Activated naive CD8-positive, alpha-beta T cell treated with anti-CD3 and anti-CD28 coated beads for 36 hours (primary cell): ENCODE measurements at regions not wholly inside any gene's neighbourhood (a gene's known extent, or its start where the extent isn't known, plus 50 kb on each side); places are given as distances from the start of the nearest gene placed in this dataset.

ENCODE experiments used
- DNase-seq: peaks from one replicate; pipeline ENCODE4 v3.0.0; 2021
- H3K27ac Mint-ChIP-seq: one replicate; pipeline ENCODE4 v1.8.0; 2022; ENCODE audit warnings: mild to moderate bottlenecking, moderate library complexity, mixed read lengths
- H3K27me3 Mint-ChIP-seq: one replicate; pipeline ENCODE4 v1.8.0; 2022; ENCODE audit warnings: mild to moderate bottlenecking, mixed read lengths
- H3K36me3 Mint-ChIP-seq: one replicate; pipeline ENCODE4 v1.8.0; 2021; ENCODE audit warnings: mild to moderate bottlenecking, mixed read lengths
- H3K4me1 Mint-ChIP-seq: one replicate; pipeline ENCODE4 v1.8.0; 2021; ENCODE audit warnings: mixed read lengths
- H3K4me3 Mint-ChIP-seq: one replicate; pipeline ENCODE4 v1.8.0; 2022; ENCODE audit warnings: mild to moderate bottlenecking, moderate library complexity, mixed read lengths
- H3K9me3 Mint-ChIP-seq: one replicate; pipeline ENCODE4 v1.8.0; 2022; ENCODE audit warnings: mixed read lengths

GRCh38 chr9:117945286-117945685 lies 241.1 kb downstream of the TLR4 start:
- no peaks in the 10 kb centered on the region for H3K9me3 Mint-ChIP-seq
- H3K4me3 Mint-ChIP-seq: no peak overlapping the region
- no peak for DNase-seq
- no peaks in the 10 kb centered on the region for H3K36me3 Mint-ChIP-seq
- H3K27me3 Mint-ChIP-seq: no peaks in the 10 kb centered on the region
- no peaks in the 10 kb centered on the region for H3K4me1 Mint-ChIP-seq
- H3K27ac Mint-ChIP-seq: no peak overlapping the region

DNA sequence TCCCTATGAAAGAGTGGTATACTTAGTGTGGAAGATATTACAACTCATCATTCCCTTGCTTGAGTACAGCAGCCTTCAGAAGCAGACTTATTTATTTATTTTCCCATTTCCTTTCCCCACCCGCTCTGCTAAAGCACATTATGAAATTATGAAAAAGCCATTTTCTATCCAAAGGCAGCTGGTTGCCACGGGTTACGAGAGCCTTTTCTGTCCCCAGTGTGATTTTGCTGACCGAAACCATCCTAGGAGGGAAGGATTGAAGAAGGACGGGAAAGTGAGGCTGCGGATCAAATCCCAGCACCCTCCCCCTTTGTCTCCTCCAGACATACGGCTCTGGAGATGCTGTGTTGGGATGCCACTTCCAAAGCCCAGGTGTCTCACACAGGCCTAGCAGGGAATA lies 246.9 kb downstream of the TLR4 start:
- no peak for DNase-seq

GRCh38 chr9:117952581-117952980 lies 248.4 kb downstream of the TLR4 start:
- Mint-ChIP-seq H3K9me3 (no peaks in the 10 kb centered on the region), H3K4me1 (no peaks in the 10 kb centered on the region), H3K27me3 (peaks cover 6% of the 10 kb centered on the region), H3K36me3 (no peaks in the 10 kb centered on the region), H3K27ac (no peak overlapping the region), H3K4me3 (no peak overlapping the region)
- DNase-seq: no peak

More for the DNA sequence above, 246.9 kb downstream of the TLR4 start:
- peaks cover 6% of the 10 kb centered on the region for H3K27me3 Mint-ChIP-seq
- H3K4me1 Mint-ChIP-seq: no peaks in the 10 kb centered on the region
- H3K9me3 Mint-ChIP-seq: no peaks in the 10 kb centered on the region
- H3K4me3 Mint-ChIP-seq: no peak overlapping the region
- H3K36me3 Mint-ChIP-seq: no peaks in the 10 kb centered on the region
- H3K27ac Mint-ChIP-seq: no peak overlapping the region

DNA sequence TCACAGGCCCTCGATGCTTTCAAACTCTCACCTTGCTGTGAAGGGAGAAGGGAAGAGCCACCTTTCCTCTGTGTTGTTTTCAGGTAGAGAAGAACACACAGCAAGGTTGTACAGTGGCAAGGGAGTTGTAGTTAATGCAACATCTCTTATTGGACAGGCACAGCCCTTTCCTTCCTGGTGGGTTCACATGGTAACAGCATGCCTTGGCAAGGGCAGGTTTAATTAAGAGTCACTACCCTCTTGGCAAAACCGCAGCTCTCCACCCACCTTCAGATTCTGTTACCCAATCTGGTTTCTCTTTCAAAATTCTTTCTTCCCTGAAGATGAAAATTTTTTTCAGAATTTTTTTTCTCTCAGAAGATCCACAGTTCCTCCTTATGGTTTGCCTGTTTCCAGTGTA lies 253.1 kb downstream of the TLR4 start:
- H3K4me1 Mint-ChIP-seq: no peaks in the 10 kb centered on the region

GRCh38 chr9:117958726-117959125 lies 254.5 kb downstream of the TLR4 start:
- H3K9me3 Mint-ChIP-seq: no peaks in the 10 kb centered on the region
- no peak for DNase-seq
- no peak overlapping the region for H3K4me3 Mint-ChIP-seq
- peaks cover 4% of the 10 kb centered on the region for H3K27me3 Mint-ChIP-seq
- H3K36me3 Mint-ChIP-seq: no peaks in the 10 kb centered on the region
- H3K27ac Mint-ChIP-seq: no peak overlapping the region
- H3K4me1 Mint-ChIP-seq: no peaks in the 10 kb centered on the region

More for the DNA sequence above, 253.1 kb downstream of the TLR4 start:
- H3K27ac Mint-ChIP-seq: no peak overlapping the region
- no peak for DNase-seq
- H3K36me3 Mint-ChIP-seq: no peaks in the 10 kb centered on the region
- H3K9me3 Mint-ChIP-seq: no peaks in the 10 kb centered on the region
- no peak overlapping the region for H3K4me3 Mint-ChIP-seq
- peaks cover 4% of the 10 kb centered on the region for H3K27me3 Mint-ChIP-seq

DNA sequence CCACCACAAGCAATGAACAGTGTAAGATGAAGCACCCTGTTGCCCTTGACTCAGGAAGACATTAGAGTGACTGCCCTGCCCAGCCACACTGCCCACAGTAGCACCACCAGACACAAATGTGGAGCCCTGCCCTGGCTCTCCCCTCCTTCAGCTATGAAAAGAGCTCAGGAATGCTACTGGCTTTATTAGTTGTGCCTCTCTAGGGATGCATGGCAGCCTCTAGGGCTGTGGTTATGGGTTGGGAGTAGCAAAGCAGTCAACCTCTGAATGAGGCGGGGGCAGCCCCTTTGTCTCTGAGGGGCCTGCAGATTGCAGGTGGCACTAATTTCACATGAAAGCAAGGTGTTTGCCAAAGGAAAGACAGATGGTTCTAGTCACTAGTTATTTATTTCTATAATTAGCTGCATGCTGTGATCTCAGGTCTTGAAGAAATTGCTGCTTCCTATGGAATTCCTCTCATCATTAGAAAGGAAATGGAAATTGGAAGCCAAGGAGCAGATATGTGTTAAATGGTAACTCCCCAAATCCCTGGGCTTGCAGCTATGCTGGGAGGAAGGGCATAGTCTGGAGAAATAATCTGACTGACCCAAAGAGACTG lies 259.4 kb downstream of the TLR4 start:
- Mint-ChIP-seq H3K4me3 (no peak overlapping the region), H3K4me1 (no peaks in the 10 kb centered on the region), H3K27me3 (no peaks in the 10 kb centered on the region), H3K36me3 (no peaks in the 10 kb centered on the region), H3K27ac (no peak overlapping the region), H3K9me3 (no peaks in the 10 kb centered on the region)
- DNase-seq: no peak

DNA sequence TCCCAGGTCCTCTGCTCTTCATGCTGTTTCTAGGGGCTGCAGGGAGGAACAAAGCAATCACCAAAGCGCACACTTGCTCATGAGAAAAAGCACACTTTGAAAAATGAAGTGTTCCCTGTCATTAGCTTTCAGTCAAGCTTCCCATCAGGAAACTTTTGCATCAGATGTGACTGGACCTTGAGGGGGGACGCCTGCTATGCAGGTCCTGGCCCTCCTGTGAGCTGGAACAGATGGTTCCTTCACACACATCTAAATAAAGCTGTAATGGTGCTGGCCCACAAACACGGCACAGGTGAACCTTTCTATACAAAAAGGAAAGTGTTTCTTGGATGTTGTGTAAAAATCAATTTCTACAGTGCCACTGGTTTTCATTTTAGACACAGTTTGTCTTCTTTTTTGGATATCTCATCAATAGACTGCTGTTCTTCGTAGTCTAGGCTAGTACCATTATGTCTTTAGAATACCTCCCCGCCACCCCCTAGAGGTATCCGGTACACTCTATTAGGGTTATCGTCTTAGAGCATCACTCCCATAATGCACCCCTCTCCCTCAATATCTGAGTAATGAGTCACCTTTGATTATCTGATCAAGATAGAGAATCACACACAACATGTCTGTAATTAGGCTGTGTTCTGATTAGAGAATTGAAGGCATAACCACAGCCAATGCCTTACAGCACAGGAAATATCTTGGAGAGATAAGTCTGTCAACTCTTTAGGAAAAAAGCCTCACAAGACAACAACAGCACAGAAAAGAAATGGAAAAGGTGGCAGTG lies 266.3 kb downstream of the TLR4 start:
- Mint-ChIP-seq H3K4me1 (no peaks in the 10 kb centered on the region), H3K27ac (no peak overlapping the region), H3K9me3 (no peaks in the 10 kb centered on the region), H3K4me3 (no peak overlapping the region), H3K36me3 (no peaks in the 10 kb centered on the region), H3K27me3 (peaks cover 14% of the 10 kb centered on the region)
- DNase-seq: no peak

GRCh38 chr9:117974108-117974507 lies 269.9 kb downstream of the TLR4 start:
- Mint-ChIP-seq H3K27me3 (peaks cover 17% of the 10 kb centered on the region), H3K4me3 (no peak overlapping the region), H3K36me3 (no peaks in the 10 kb centered on the region), H3K4me1 (no peaks in the 10 kb centered on the region), H3K27ac (no peak overlapping the region), H3K9me3 (peaks cover 3% of the 10 kb centered on the region)
- no peak for DNase-seq

DNA sequence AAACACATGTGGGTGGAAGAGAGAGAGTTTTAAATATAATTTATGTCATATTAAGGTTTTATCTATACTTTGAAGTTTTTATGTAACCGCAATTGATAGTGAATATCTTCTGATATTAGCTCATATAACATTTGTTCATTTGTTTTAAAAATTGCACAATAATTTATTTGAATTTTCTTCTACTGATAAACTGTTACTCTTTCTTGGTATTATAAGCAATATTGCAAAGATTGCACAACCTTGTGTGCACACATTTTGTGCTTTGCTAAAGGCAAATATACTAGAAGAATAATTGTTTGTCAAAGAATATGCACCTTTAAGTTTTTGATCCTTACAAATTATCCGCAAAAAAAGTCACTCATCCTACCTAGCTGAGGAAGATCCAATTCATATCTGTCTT lies 275.7 kb downstream of the TLR4 start:
- peaks cover 3% of the 10 kb centered on the region for H3K9me3 Mint-ChIP-seq
- no peak overlapping the region for H3K4me3 Mint-ChIP-seq
- no peak overlapping the region for H3K27ac Mint-ChIP-seq
- DNase-seq: no peak
- H3K36me3 Mint-ChIP-seq: no peaks in the 10 kb centered on the region
- H3K4me1 Mint-ChIP-seq: no peaks in the 10 kb centered on the region
- peaks cover 4% of the 10 kb centered on the region for H3K27me3 Mint-ChIP-seq

GRCh38 chr9:117987945-117988344 lies 283.7 kb downstream of the TLR4 start:
- no peaks in the 10 kb centered on the region for H3K4me1 Mint-ChIP-seq
- H3K27ac Mint-ChIP-seq: no peak overlapping the region
- no peaks in the 10 kb centered on the region for H3K36me3 Mint-ChIP-seq
- no peak overlapping the region for H3K4me3 Mint-ChIP-seq
- no peak for DNase-seq
- H3K9me3 Mint-ChIP-seq: no peaks in the 10 kb centered on the region
- no peaks in the 10 kb centered on the region for H3K27me3 Mint-ChIP-seq

DNA sequence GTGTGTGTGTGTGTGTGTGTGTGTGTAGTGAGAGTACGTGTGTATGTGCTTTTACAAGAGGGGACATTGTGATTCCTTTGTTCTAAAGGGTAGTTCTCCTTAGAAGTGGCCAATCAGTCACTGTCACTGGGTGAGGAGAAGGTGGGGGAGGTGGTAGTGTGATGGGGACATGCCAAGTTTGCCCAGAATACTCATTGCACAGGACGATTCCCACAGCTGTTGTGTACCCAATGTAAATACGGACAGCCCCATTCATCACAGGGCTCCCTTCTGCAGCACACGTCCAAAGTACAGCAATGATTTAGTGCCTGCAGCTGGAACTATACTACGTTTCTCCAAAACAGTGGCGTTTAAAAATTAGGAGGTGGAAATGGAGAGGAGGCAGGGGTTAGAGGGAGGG lies 287.8 kb downstream of the TLR4 start:
- Mint-ChIP-seq H3K9me3 (no peaks in the 10 kb centered on the region), H3K27me3 (peaks cover 5% of the 10 kb centered on the region), H3K4me3 (no peak overlapping the region), H3K4me1 (no peaks in the 10 kb centered on the region), H3K27ac (no peak overlapping the region), H3K36me3 (no peaks in the 10 kb centered on the region)
- no peak for DNase-seq

- H3K27ac Mint-ChIP-seq: no peak overlapping the region
- H3K27me3 Mint-ChIP-seq: peaks cover 15% of the 10 kb centered on the region
- no peak for DNase-seq
- no peaks in the 10 kb centered on the region for H3K4me1 Mint-ChIP-seq
- no peak overlapping the region for H3K4me3 Mint-ChIP-seq
- H3K36me3 Mint-ChIP-seq: no peaks in the 10 kb centered on the region
- H3K9me3 Mint-ChIP-seq: peaks cover 2% of the 10 kb centered on the region
Observed at GRCh38 chr9:118000581-118000980, 296.4 kb downstream of the TLR4 start.

GRCh38 chr9:118003240-118003639 lies 299.0 kb downstream of the TLR4 start:
- Mint-ChIP-seq H3K4me3 (no peak overlapping the region), H3K27ac (no peak overlapping the region), H3K9me3 (peaks cover 2% of the 10 kb centered on the region), H3K4me1 (no peaks in the 10 kb centered on the region), H3K36me3 (no peaks in the 10 kb centered on the region), H3K27me3 (peaks cover 6% of the 10 kb centered on the region)
- DNase-seq: no peak

- no peaks in the 10 kb centered on the region for H3K27me3 Mint-ChIP-seq
Observed at GRCh38 chr9:118008246-118008645, 304.0 kb downstream of the TLR4 start.

GRCh38 chr9:118009614-118010013 lies 305.4 kb downstream of the TLR4 start:
- Mint-ChIP-seq H3K4me1 (no peaks in the 10 kb centered on the region), H3K9me3 (no peaks in the 10 kb centered on the region), H3K27ac (no peak overlapping the region), H3K36me3 (no peaks in the 10 kb centered on the region), H3K4me3 (no peak overlapping the region), H3K27me3 (no peaks in the 10 kb centered on the region)
- no peak for DNase-seq

More at GRCh38 chr9:118008246-118008645, 304.0 kb downstream of the TLR4 start:
- no peaks in the 10 kb centered on the region for H3K36me3 Mint-ChIP-seq
- H3K4me3 Mint-ChIP-seq: no peak overlapping the region
- H3K9me3 Mint-ChIP-seq: no peaks in the 10 kb centered on the region
- no peaks in the 10 kb centered on the region for H3K4me1 Mint-ChIP-seq
- H3K27ac Mint-ChIP-seq: no peak overlapping the region
- no peak for DNase-seq

DNA sequence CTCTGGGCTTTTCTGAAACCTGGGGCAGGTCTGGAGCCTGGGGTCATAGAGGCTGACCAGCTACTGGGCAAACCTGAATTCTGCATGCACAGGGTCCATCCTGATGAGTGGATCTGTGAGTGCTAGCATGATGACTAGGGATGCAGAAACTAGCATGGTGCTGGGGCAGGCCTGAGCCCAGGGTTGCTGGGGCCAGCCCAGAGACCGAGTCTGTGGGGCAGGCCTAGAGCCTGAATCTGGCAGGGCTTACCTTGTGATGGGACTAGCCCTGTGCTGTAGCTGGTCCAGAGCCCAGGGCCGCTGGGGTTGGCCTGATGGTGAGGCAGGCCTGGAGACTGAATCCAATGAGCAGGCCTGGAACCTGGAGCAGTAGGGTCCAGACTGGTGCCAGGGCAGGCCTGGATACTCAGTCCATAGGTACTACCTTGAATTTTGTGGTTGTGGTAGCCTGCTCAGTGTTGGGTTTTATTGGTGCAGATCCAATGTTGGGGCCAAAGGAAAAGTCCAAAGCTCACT lies 313.5 kb downstream of the TLR4 start:
- no peak for DNase-seq
- no peaks in the 10 kb centered on the region for H3K36me3 Mint-ChIP-seq
- no peaks in the 10 kb centered on the region for H3K27me3 Mint-ChIP-seq
- no peak overlapping the region for H3K4me3 Mint-ChIP-seq
- no peak overlapping the region for H3K27ac Mint-ChIP-seq
- H3K9me3 Mint-ChIP-seq: peaks cover 1% of the 10 kb centered on the region
- H3K4me1 Mint-ChIP-seq: no peaks in the 10 kb centered on the region
